Type B pancreatic cell (in vitro differentiated cells): ENCODE measurements at regions not wholly inside any gene's neighbourhood (a gene's known extent, or its start where the extent isn't known, plus 50 kb on each side); places are given as distances from the start of the nearest gene placed in this dataset.

Experiments used
- DNase-seq: peaks from one replicate; pipeline ENCODE4 v3.0.0; 2021; ENCODE audit warnings: mixed read lengths; ENCODE audit not compliant: unreplicated experiment; ENCODE audit errors: extremely low spot score
- H3K27ac Mint-ChIP-seq: 2 replicates; pipeline ENCODE4 v1.8.0; 2021; ENCODE audit warnings: mild to moderate bottlenecking, mixed read lengths
- H3K27me3 Mint-ChIP-seq: 2 replicates; pipeline ENCODE4 v1.8.0; 2021; ENCODE audit warnings: mixed read lengths
- H3K36me3 Mint-ChIP-seq: 2 replicates; pipeline ENCODE4 v1.8.0; 2021; ENCODE audit warnings: mixed read lengths
- H3K4me1 Mint-ChIP-seq: one replicate; pipeline ENCODE4 v1.8.0; 2021; ENCODE audit warnings: mixed read lengths; ENCODE audit not compliant: unreplicated experiment
- H3K4me3 Mint-ChIP-seq: 2 replicates; pipeline ENCODE4 v1.8.0; 2021; ENCODE audit warnings: mild to moderate bottlenecking, mixed read lengths
- H3K9me3 Mint-ChIP-seq: 2 replicates; pipeline ENCODE4 v1.8.0; 2021; ENCODE audit warnings: mixed read lengths
- CTCF ChIP-seq: fragments of 200-600 bp; sonication (generic); conservative IDR thresholded peaks from 2 replicates; pipeline ENCODE4 v1.5.0; 2021; ENCODE audit warnings: antibody characterized with exemption, mild to moderate bottlenecking

GRCh38 chr6:167662075-167662880 is 164.4 kb upstream of the AFDN start:
- H3K9me3 Mint-ChIP-seq: no peaks in the 10 kb centered on the region
- no peak overlapping the region for H3K27ac Mint-ChIP-seq
- no peak for DNase-seq
- peak overlapping the region; percentile 43 for H3K4me3 Mint-ChIP-seq
- peaks cover 7% of the 10 kb centered on the region for H3K27me3 Mint-ChIP-seq
- H3K36me3 Mint-ChIP-seq: no peaks in the 10 kb centered on the region
- H3K4me1 Mint-ChIP-seq: peaks cover 31% of the 10 kb centered on the region
- no peak for TF ChIP-seq CTCF

- H3K4me3 Mint-ChIP-seq: no peak overlapping the region
- TF ChIP-seq CTCF: no peak
- H3K27me3 Mint-ChIP-seq: peaks cover 7% of the 10 kb centered on the region
- no peaks in the 10 kb centered on the region for H3K9me3 Mint-ChIP-seq
- H3K4me1 Mint-ChIP-seq: peaks cover 33% of the 10 kb centered on the region
- no peak for DNase-seq
- no peaks in the 10 kb centered on the region for H3K36me3 Mint-ChIP-seq
- no peak overlapping the region for H3K27ac Mint-ChIP-seq
These were observed 163.9 kb upstream of the AFDN start for GRCh38 chr6:167662881-167663205.

GRCh38 chr6:167663316-167663715 is 163.4 kb upstream of the AFDN start:
- no peak for DNase-seq
- Mint-ChIP-seq H3K4me1 (peaks cover 38% of the 10 kb centered on the region), H3K36me3 (no peaks in the 10 kb centered on the region), H3K27me3 (peaks cover 7% of the 10 kb centered on the region), H3K4me3 (no peak overlapping the region), H3K9me3 (no peaks in the 10 kb centered on the region), H3K27ac (no peak overlapping the region)
- TF ChIP-seq CTCF: no peak

- TF ChIP-seq CTCF: no peak
- H3K27ac Mint-ChIP-seq: no peak overlapping the region
These were observed 162.8 kb upstream of the AFDN start for GRCh38 chr6:167663784-167664443.

GRCh38 chr6:167664678-167665660 is 161.7 kb upstream of the AFDN start:
- Mint-ChIP-seq H3K27me3 (peaks cover 7% of the 10 kb centered on the region), H3K36me3 (no peaks in the 10 kb centered on the region), H3K9me3 (no peaks in the 10 kb centered on the region), H3K27ac (no peak overlapping the region), H3K4me3 (no peak overlapping the region), H3K4me1 (peaks cover 39% of the 10 kb centered on the region)
- no peak for TF ChIP-seq CTCF
- DNase-seq: no peak

More at GRCh38 chr6:167663784-167664443, 162.8 kb upstream of the AFDN start:
- Mint-ChIP-seq H3K4me3 (no peak overlapping the region), H3K27me3 (peaks cover 7% of the 10 kb centered on the region), H3K36me3 (no peaks in the 10 kb centered on the region), H3K9me3 (no peaks in the 10 kb centered on the region), H3K4me1 (peaks cover 39% of the 10 kb centered on the region)
- DNase-seq: no peak
